ENCODE measurements at regions not wholly inside any gene's neighbourhood (a gene's known extent, or its start where the extent isn't known, plus 50 kb on each side); places are given as distances from the start of the nearest gene placed in this dataset.

GRCh38 chr12:115638733-115639647 is 638.5 kb downstream of the MED13L start:
- intact Hi-C loops (cut with DNase I) = loop anchor here in 1 of 2 donors (10.0 kb wide), 1 partner anchor 974 kb away; no protein-coding TSS in a partner anchor
- DNase-seq (no peak), ATAC-seq (no peak)
- no peaks in the 10 kb centered on the region for H3K4me1 ChIP-seq
- H3K27me3 ChIP-seq = no peaks in the 10 kb centered on the region
- 59% methylated on average over 10 of the region's 13 CpGs for WGBS (ENCODE audit: insufficient coverage, low coverage, low lambda C conversion rate, missing lambda C conversion rate)
- no peak overlapping the region for H3K4me3 ChIP-seq
- H3K36me3 ChIP-seq = no peaks in the 10 kb centered on the region
- H3K27ac ChIP-seq = no peak overlapping the region
- no peaks in the 10 kb centered on the region for H3K9me3 ChIP-seq
- TF ChIP-seq CTCF (IDR thresholded peaks at IDR 0.05) (no peak), POLR2A (IDR thresholded peaks at IDR 0.05) (no peak)

GRCh38 chr12:115636546-115636945 is 640.9 kb downstream of the MED13L start:
- no peak overlapping the region for H3K27ac ChIP-seq
- intact Hi-C loops (cut with DNase I) = loop anchor here in 1 of 2 donors (10.0 kb wide), 1 partner anchor 972 kb away; no protein-coding TSS in a partner anchor
- TF ChIP-seq CTCF (IDR thresholded peaks at IDR 0.05) (no peak), POLR2A (IDR thresholded peaks at IDR 0.05) (no peak)
- no peaks in the 10 kb centered on the region for H3K36me3 ChIP-seq
- no peaks in the 10 kb centered on the region for H3K4me1 ChIP-seq
- no peaks in the 10 kb centered on the region for H3K9me3 ChIP-seq
- DNase-seq (no peak), ATAC-seq (no peak)
- WGBS (ENCODE audit: insufficient coverage, low coverage, low lambda C conversion rate, missing lambda C conversion rate) = 36% methylated on average over 9 of the region's 9 CpGs
- H3K27me3 ChIP-seq = no peaks in the 10 kb centered on the region
- H3K4me3 ChIP-seq = no peak overlapping the region

GRCh38 chr12:115632308-115632707 is 645.2 kb downstream of the MED13L start:
- no peaks in the 10 kb centered on the region for H3K36me3 ChIP-seq
- no peak for ATAC-seq
- intact Hi-C loops (cut with DNase I) = loop anchor here in 1 of 2 donors (10.0 kb wide), 1 partner anchor 968 kb away; no protein-coding TSS in a partner anchor
- no peak overlapping the region for H3K4me3 ChIP-seq
- DNase-seq = no peak
- no peaks in the 10 kb centered on the region for H3K4me1 ChIP-seq
- no peaks in the 10 kb centered on the region for H3K27me3 ChIP-seq
- H3K27ac ChIP-seq = no peak overlapping the region
- TF ChIP-seq POLR2A (IDR thresholded peaks at IDR 0.05) = no peak
- TF ChIP-seq CTCF (IDR thresholded peaks at IDR 0.05) = peak; percentile 20 to 34 (median 20)
- H3K9me3 ChIP-seq = no peaks in the 10 kb centered on the region

- WGBS (ENCODE audit: insufficient coverage, low coverage, low lambda C conversion rate, missing lambda C conversion rate) = 53% methylated on average over 7 of the region's 8 CpGs
- H3K27ac ChIP-seq = no peak overlapping the region
- intact Hi-C loops (cut with DNase I) = loop anchor here in 1 of 2 donors (10.0 kb wide), 1 partner anchor 965 kb away; no protein-coding TSS in a partner anchor
- no peaks in the 10 kb centered on the region for H3K4me1 ChIP-seq
- H3K9me3 ChIP-seq = no peaks in the 10 kb centered on the region
- ATAC-seq (no peak), DNase-seq (no peak)
- no peaks in the 10 kb centered on the region for H3K27me3 ChIP-seq
- TF ChIP-seq POLR2A (IDR thresholded peaks at IDR 0.05) = no peak
- no peak for TF ChIP-seq CTCF (IDR thresholded peaks at IDR 0.05)
- no peaks in the 10 kb centered on the region for H3K36me3 ChIP-seq
- no peak overlapping the region for H3K4me3 ChIP-seq
Measured at GRCh38 chr12:115630136-115630535, 647.4 kb downstream of the MED13L start.
